LNCAP (cell line): ENCODE measurements at regions not wholly inside any gene's neighbourhood (a gene's known extent, or its start where the extent isn't known, plus 50 kb on each side); places are given as distances from the start of the nearest gene placed in this dataset.

Source experiments
- TF ChIP-seq, protein P1 (sequence below): fragments of 450-650 bp; IDR thresholded peaks from 2 replicates; pipeline ENCODE4 v1.5.1; 2017; ENCODE audit warnings: mild to moderate bottlenecking

GRCh38 chr20:11356061-11356460 is 561.6 kb upstream of the BTBD3 start:
- TF ChIP-seq, protein P1, sequence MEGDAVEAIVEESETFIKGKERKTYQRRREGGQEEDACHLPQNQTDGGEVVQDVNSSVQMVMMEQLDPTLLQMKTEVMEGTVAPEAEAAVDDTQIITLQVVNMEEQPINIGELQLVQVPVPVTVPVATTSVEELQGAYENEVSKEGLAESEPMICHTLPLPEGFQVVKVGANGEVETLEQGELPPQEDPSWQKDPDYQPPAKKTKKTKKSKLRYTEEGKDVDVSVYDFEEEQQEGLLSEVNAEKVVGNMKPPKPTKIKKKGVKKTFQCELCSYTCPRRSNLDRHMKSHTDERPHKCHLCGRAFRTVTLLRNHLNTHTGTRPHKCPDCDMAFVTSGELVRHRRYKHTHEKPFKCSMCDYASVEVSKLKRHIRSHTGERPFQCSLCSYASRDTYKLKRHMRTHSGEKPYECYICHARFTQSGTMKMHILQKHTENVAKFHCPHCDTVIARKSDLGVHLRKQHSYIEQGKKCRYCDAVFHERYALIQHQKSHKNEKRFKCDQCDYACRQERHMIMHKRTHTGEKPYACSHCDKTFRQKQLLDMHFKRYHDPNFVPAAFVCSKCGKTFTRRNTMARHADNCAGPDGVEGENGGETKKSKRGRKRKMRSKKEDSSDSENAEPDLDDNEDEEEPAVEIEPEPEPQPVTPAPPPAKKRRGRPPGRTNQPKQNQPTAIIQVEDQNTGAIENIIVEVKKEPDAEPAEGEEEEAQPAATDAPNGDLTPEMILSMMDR: no peak

DNA sequence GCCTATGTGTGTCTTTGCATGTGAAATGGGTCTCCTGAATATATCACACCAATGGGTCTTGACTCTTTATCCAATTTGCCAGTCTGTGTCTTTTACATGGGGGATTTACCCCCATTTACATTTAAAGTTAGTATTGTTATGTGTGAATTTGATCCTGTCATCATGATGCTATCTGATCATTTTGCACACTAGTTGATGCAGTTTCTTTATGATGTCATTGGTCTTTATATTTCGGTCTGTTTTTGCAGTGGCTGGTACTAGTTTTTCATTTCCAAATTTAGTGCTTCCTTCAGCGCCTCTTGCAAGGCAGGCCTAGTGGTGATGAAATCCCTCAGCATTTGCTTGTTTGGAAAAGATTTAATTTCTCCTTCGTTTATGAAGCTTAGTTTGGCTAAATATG is 555.2 kb upstream of the BTBD3 start:
- TF ChIP-seq, protein P1: no peak

GRCh38 chr20:11364736-11365135 is 553.0 kb upstream of the BTBD3 start:
- TF ChIP-seq, protein P1: no peak

DNA sequence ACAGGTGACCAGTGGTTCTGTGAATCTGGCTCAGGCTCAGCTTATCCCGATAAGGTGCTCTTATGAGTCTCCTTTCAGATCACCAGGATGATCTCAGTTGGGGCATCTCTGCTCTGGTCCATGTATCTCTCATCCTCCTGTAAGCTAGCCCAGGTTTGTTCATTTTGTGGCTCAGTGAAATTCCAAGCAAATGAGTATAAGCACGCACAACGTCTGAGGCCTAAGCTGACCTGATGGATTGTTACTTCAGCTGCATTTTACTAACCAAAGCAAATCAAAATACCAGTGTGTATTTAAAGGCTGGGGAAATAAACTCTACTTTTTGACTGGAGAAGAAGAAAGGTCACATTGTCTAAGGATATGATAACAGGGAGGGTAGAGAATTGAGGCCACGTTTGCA is 551.0 kb upstream of the BTBD3 start:
- TF ChIP-seq, protein P1: no peak

GRCh38 chr20:11368499-11368898 is 549.2 kb upstream of the BTBD3 start:
- TF ChIP-seq, protein P1: no peak

GRCh38 chr20:11368965-11369711 is 548.6 kb upstream of the BTBD3 start:
- TF ChIP-seq, protein P1: no peak

DNA sequence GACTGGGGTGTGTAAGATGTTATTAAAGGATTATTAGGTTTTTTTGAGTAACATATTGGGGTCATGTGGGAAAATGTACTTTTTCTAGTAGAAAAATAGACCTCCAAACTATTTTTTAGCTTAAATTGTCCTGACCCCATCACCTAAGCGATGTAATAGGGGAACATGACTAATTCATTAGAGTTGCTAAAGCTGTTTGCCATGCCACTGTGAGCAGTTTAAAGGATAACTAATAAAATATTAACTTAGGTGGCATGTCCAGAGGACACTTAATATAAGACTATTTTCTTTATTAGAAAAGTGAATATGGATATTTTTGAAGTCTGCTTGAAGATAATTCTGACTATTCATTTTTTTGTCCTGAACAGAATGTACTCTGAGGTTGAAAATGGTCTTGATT is 545.9 kb upstream of the BTBD3 start:
- TF ChIP-seq, protein P1: no peak
